H1 (cell line): ENCODE measurements at regions not wholly inside any gene's neighbourhood (a gene's known extent, or its start where the extent isn't known, plus 50 kb on each side); places are given as distances from the start of the nearest gene placed in this dataset.

Experiments
- CTCF ChIA-PET: fragments of 300-600 bp; sonication (Branson Sonifier 250); formaldehyde crosslinking; loops from one replicate; lab custom pipeline; 2021; ENCODE audit not compliant: partially characterized antibody; lab: Charles Lee
- POLR2A ChIA-PET: fragments of 300-600 bp; sonication (Branson Sonifier 250); formaldehyde crosslinking; loops from one replicate; lab custom pipeline; 2021; ENCODE audit warnings: inconsistent platforms; ENCODE audit not compliant: partially characterized antibody; lab: Charles Lee
- DNase-seq, 2 experiments: peaks; one replicate each; pipeline versions ENCODE4 v3.0.0 to v3.0.0-alpha.2; 2010 to 2022; ENCODE audit warnings: low spot score in 2 of 2, low read depth in 1 of 2, mixed read lengths in 1 of 2
- FAIRE-seq: peaks from 2 replicates; lab custom pipeline; 2011; peaks lifted over from hg19 to GRCh38; lab: Jason Lieb, UNC
- H2AFZ ChIP-seq: 2 replicates; pipeline ENCODE4 v1.8.1; 2012; ENCODE audit warnings: low read length, inconsistent platforms
- H2AK5ac ChIP-seq: 2 replicates; pipeline ENCODE4 v1.6.1; 2013; ENCODE audit warnings: low read depth, low read length
- H2BK120ac ChIP-seq: replicated peaks from 2 replicates; pipeline ENCODE3; 2013; ENCODE audit warnings: low read depth, low read length, inconsistent platforms
- H2BK12ac ChIP-seq: 2 replicates; pipeline ENCODE4 v1.6.1; 2013; ENCODE audit warnings: low read depth, low read length
- H2BK15ac ChIP-seq: 2 replicates; pipeline ENCODE4 v1.6.1; 2013; ENCODE audit warnings: low read length
- H2BK20ac ChIP-seq: 2 replicates; pipeline ENCODE4 v1.6.1; 2013; ENCODE audit warnings: low read length
- H2BK5ac ChIP-seq: 2 replicates; pipeline ENCODE4 v1.6.1; 2013; ENCODE audit warnings: low read depth, low read length
- H3K14ac ChIP-seq: 2 replicates; pipeline ENCODE4 v1.6.1; 2013; ENCODE audit warnings: inconsistent platforms; ENCODE audit not compliant: insufficient read length
- H3K18ac ChIP-seq: 2 replicates; pipeline ENCODE4 v1.6.1; 2013; ENCODE audit warnings: low read length; ENCODE audit errors: extremely low read depth
- H3K23ac ChIP-seq: 2 replicates; pipeline ENCODE4 v1.6.1; 2013; ENCODE audit warnings: inconsistent platforms; ENCODE audit not compliant: insufficient read length
- H3K23me2 ChIP-seq: 2 replicates; pipeline ENCODE4 v1.6.1; 2013; ENCODE audit warnings: low read depth, low read length
- H3K27ac ChIP-seq: 2 replicates; pipeline ENCODE4 v1.6.1; 2011; ENCODE audit warnings: low read depth, low read length, inconsistent platforms
- H3K27me3 ChIP-seq, 4 experiments: replicated peaks in 1 of 4; 1 replicate in 1 of 4; 2 replicates in 3 of 4; pipeline versions ENCODE4 v1.6.1 to v1.8.1; 2011 to 2013; ENCODE audit warnings: low read length in 3 of 4, mild to moderate bottlenecking in 3 of 4, inconsistent platforms in 2 of 4, mixed read lengths in 2 of 4, moderate library complexity in 1 of 4; ENCODE audit not compliant: control insufficient read depth in 3 of 4, insufficient read depth in 3 of 4; ENCODE audit errors: extremely low read depth in 1 of 4
- H3K36me3 ChIP-seq, 4 experiments: 2 replicates each; pipeline versions ENCODE4 v1.6.1 to v1.8.1; 2011 to 2013; ENCODE audit warnings: mild to moderate bottlenecking in 4 of 4, low read length in 3 of 4, moderate library complexity in 2 of 4, control low read depth in 1 of 4, inconsistent platforms in 1 of 4; ENCODE audit not compliant: insufficient read depth in 4 of 4, control insufficient read depth in 2 of 4
- H3K4ac ChIP-seq: replicated peaks from 2 replicates; pipeline ENCODE3; 2013; ENCODE audit warnings: low read length, low read depth, mixed read lengths, inconsistent platforms; ENCODE audit not compliant: insufficient read length
- H3K4me1 ChIP-seq, 4 experiments: replicated peaks in 1 of 4; 1 replicate in 1 of 4; 2 replicates in 3 of 4; pipeline versions ENCODE4 v1.6.1 to v1.8.1; 2011 to 2013; ENCODE audit warnings: low read length in 3 of 4, inconsistent platforms in 2 of 4, mixed read lengths in 1 of 4; ENCODE audit not compliant: insufficient read depth in 4 of 4, control insufficient read depth in 3 of 4
- H3K4me2 ChIP-seq, 2 experiments: 2 replicates each; pipeline versions ENCODE4 v1.6.1 to v1.8.1; 2011 to 2013; ENCODE audit warnings: low read depth in 2 of 2, low read length in 2 of 2, control low read depth in 1 of 2, inconsistent platforms in 1 of 2, mild to moderate bottlenecking in 1 of 2; ENCODE audit not compliant: insufficient read depth in 1 of 2
- H3K4me3 ChIP-seq, 4 experiments: fragments of 200-600, 300-600 bp in 1 of 4; sonication (generic), shearing (Covaris generic), sonication (Bioruptor Twin) in 1 of 4; 2 replicates each; pipeline versions ENCODE4 v1.5.1 to v1.8.1; 2011 to 2016; ENCODE audit warnings: low read length in 4 of 4, low read depth in 3 of 4, control low read depth in 2 of 4, inconsistent platforms in 2 of 4, mild to moderate bottlenecking in 2 of 4, mixed read lengths in 1 of 4, moderate library complexity in 1 of 4; ENCODE audit not compliant: insufficient read depth in 2 of 4; ENCODE audit errors: extremely low read depth in 1 of 4
- H3K56ac ChIP-seq: replicated peaks from 2 replicates; pipeline ENCODE3; 2013; ENCODE audit warnings: low read depth, mild to moderate bottlenecking, mixed read lengths, low read length, inconsistent platforms; ENCODE audit not compliant: insufficient read length
- H3K79me1 ChIP-seq: 2 replicates; pipeline ENCODE4 v1.6.1; 2013; ENCODE audit warnings: low read depth, low read length, control low read depth
- H3K79me2 ChIP-seq, 2 experiments: 2 replicates each; pipeline versions ENCODE4 v1.6.1 to v1.8.1; 2012 to 2013; ENCODE audit warnings: low read length in 2 of 2, mild to moderate bottlenecking in 2 of 2, inconsistent platforms in 1 of 2; ENCODE audit not compliant: insufficient read depth in 2 of 2, control insufficient read depth in 1 of 2
- H3K9ac ChIP-seq, 4 experiments: replicated peaks in 1 of 4; 1 replicate in 1 of 4; 2 replicates in 3 of 4; pipeline versions ENCODE4 v1.6.1 to v1.8.1; 2011 to 2013; ENCODE audit warnings: low read depth in 3 of 4, low read length in 3 of 4, control low read depth in 2 of 4, mild to moderate bottlenecking in 2 of 4, moderate library complexity in 2 of 4, inconsistent platforms in 1 of 4; ENCODE audit errors: extremely low read depth in 1 of 4
- H3K9me3 ChIP-seq, 2 experiments: 2 replicates each; pipeline versions ENCODE4 v1.6.1 to v1.8.1; 2012 to 2013; ENCODE audit warnings: mild to moderate bottlenecking in 2 of 2, moderate library complexity in 2 of 2, control low read depth in 1 of 2, inconsistent platforms in 1 of 2, low read depth in 1 of 2, low read length in 1 of 2, mixed read lengths in 1 of 2; ENCODE audit not compliant: insufficient read depth in 2 of 2
- H4K20me1 ChIP-seq, 2 experiments: replicated peaks in 1 of 2; 2 replicates each; pipeline versions ENCODE3 to v1.8.1; 2011 to 2013; ENCODE audit warnings: inconsistent platforms in 2 of 2, low read length in 2 of 2, mild to moderate bottlenecking in 1 of 2; ENCODE audit not compliant: insufficient read depth in 2 of 2, control insufficient read depth in 1 of 2
- H4K5ac ChIP-seq: 2 replicates; pipeline ENCODE4 v1.6.1; 2013; ENCODE audit warnings: low read length, low read depth, mixed read lengths, inconsistent platforms; ENCODE audit not compliant: insufficient read length
- H4K8ac ChIP-seq: 2 replicates; pipeline ENCODE4 v1.8.0; 2013; ENCODE audit warnings: mild to moderate bottlenecking, moderate library complexity, low read length, inconsistent platforms; ENCODE audit not compliant: insufficient read depth; ENCODE audit errors: extremely low read depth
- H4K91ac ChIP-seq: replicated peaks from 2 replicates; pipeline ENCODE3; 2013; ENCODE audit warnings: low read length, mixed read lengths, inconsistent platforms; ENCODE audit not compliant: insufficient read length
- ASH2L ChIP-seq: fragments of 200-600, 300-600 bp; sonication (generic); IDR thresholded peaks from one replicate; pipeline ENCODE4 v1.7.1; 2017; ENCODE audit warnings: low read length
- CEBPB ChIP-seq: IDR thresholded peaks from 2 replicates; pipeline ENCODE4 v1.6.1; 2012; ENCODE audit warnings: low read depth, low read length
- CTCF ChIP-seq, 3 experiments: IDR thresholded peaks; 1 replicate in 2 of 3; 2 replicates in 1 of 3; pipeline versions ENCODE4 v1.5.1 to v1.6.1; 2011; ENCODE audit warnings: low read length in 3 of 3, mild to moderate bottlenecking in 3 of 3, inconsistent platforms in 2 of 3, low read depth in 1 of 3, moderate library complexity in 1 of 3; ENCODE audit not compliant: insufficient read depth in 1 of 3; ENCODE audit errors: control extremely low read depth in 1 of 3
- EZH2 ChIP-seq: fragments of 200-600 bp; sonication (generic); IDR thresholded peaks from 2 replicates; pipeline ENCODE4 v1.7.1; 2012; ENCODE audit warnings: low read depth, mild to moderate bottlenecking, moderate library complexity, low read length, inconsistent platforms; ENCODE audit not compliant: severe bottlenecking
- POLR2A ChIP-seq, 2 experiments: IDR thresholded peaks; 1 replicate in 1 of 2; 2 replicates in 1 of 2; pipeline ENCODE4 v1.6.1; 2011; ENCODE audit warnings: low read depth in 2 of 2, low read length in 2 of 2, mild to moderate bottlenecking in 2 of 2; ENCODE audit errors: control extremely low read depth in 1 of 2
- POLR2AphosphoS5 ChIP-seq: IDR thresholded peaks from 2 replicates; pipeline ENCODE4 v1.6.1; 2011; ENCODE audit warnings: low read depth, low read length
- SIX5 ChIP-seq: IDR thresholded peaks from 2 replicates; pipeline ENCODE4 v1.6.1; 2011; ENCODE audit warnings: mild to moderate bottlenecking, low read depth, low read length
- TAF7 ChIP-seq: optimal IDR thresholded peaks from 2 replicates; pipeline ENCODE3; 2011; ENCODE audit warnings: low read depth, mild to moderate bottlenecking, inconsistent platforms, low read length, moderate library complexity, borderline replicate concordance
- TCF12 ChIP-seq: IDR thresholded peaks from 2 replicates; pipeline ENCODE4 v1.6.1; 2011; ENCODE audit warnings: low read depth, mild to moderate bottlenecking, low read length
- whole genome bisulfite sequencing, 2 experiments: shearing (Covaris generic) in 1 of 2; methylation state at CpG; one replicate each; pipeline versions ENCODE4 v1.1.6 to v1.1.7; 2013 to 2015; ENCODE audit warnings: low lambda C conversion rate in 2 of 2, mixed read lengths in 2 of 2, inconsistent platforms in 1 of 2, low coverage in 1 of 2, missing lambda C conversion rate in 1 of 2; ENCODE audit not compliant: insufficient replicate concordance in 2 of 2, insufficient coverage in 1 of 2, insufficient read length in 1 of 2; ENCODE audit errors: extremely low coverage in 1 of 2, missing lambda C conversion rate in 1 of 2; 5-methylcytosine and 5-hydroxymethylcytosine counted together

DNA sequence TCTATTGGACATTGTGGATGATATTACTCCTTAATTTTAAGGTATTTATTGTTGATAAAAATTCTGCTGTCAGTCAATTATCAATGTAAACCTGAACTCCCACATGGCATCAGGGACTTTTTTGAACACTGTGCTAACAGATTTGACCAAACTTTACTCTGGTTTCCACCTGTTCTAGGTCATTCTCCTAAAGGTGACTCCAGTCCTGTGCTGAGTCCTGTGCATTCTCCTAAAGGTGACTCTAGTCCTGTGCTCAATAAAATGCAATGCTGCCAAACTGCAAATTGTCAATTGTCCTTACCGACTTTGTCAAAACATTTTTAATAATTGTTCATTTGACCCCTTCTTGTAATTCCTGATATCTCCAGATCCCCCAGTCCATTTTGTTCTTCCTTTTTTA, 408.4 kb upstream of the EPHA7 start:
- Histone ChIP-seq H2BK120ac (no peak overlapping the region), H4K5ac (no peak overlapping the region), H2BK5ac (no peak overlapping the region), H3K56ac (no peak overlapping the region), H2BK15ac (no peak overlapping the region), H4K20me1 (no peaks in the 10 kb centered on the region), H3K14ac (no peak overlapping the region), H3K18ac (no peak overlapping the region), H3K27me3 (no peaks in the 10 kb centered on the region), H4K8ac (no peak overlapping the region), H2BK12ac (no peak overlapping the region), H2BK20ac (no peak overlapping the region), H3K9me3 (no peaks in the 10 kb centered on the region), H4K91ac (no peak overlapping the region), H3K4ac (no peak overlapping the region), H3K23me2 (no peaks in the 10 kb centered on the region), H3K9ac (no peak overlapping the region; a peak in 2 of 7 replicates), H3K79me1 (no peaks in the 10 kb centered on the region), H2AFZ (no peak overlapping the region), H3K23ac (no peak overlapping the region), H3K36me3 (peaks cover 0 to 47% (median 17%) of the 10 kb centered on the region in 4 experiments; a peak in 4 of 8 replicates), H3K4me3 (no peak overlapping the region), H3K4me1 (no peaks in the 10 kb centered on the region), H2AK5ac (no peak overlapping the region), H3K27ac (no peak overlapping the region), H3K79me2 (no peaks in the 10 kb centered on the region), H3K4me2 (no peak overlapping the region)
- no peak for DNase-seq
- CTCF ChIA-PET = interaction anchor here (1.2 kb wide), 1 partner anchor 159 kb away, joined by 3 read pairs; no protein-coding TSS in a partner anchor
- FAIRE-seq = no peak
- WGBS, 2 experiments = 91% methylated on average over 1 of the region's 1 CpG; no CpG with 5 or more reads in 1 of the 2 experiments
- TF ChIP-seq TCF12 = no peak
- TF ChIP-seq CEBPB = no peak
- no peak for TF ChIP-seq SIX5
- TF ChIP-seq ASH2L = no peak
- no peak for TF ChIP-seq CTCF (IDR thresholded peaks at IDR 0.05; ENCODE audit: control extremely low read depth in 1 of 3, insufficient read depth in 1 of 3, low read depth in 1 of 3, low read length in 3 of 3)
- TF ChIP-seq POLR2A (IDR thresholded peaks at IDR 0.05; ENCODE audit: control extremely low read depth in 1 of 2, low read depth in 2 of 2, low read length in 2 of 2) = peak; percentile 65 to 83
- no peak for TF ChIP-seq EZH2
- no peak for TF ChIP-seq TAF7
- TF ChIP-seq POLR2AphosphoS5 = peak; percentile 95
- POLR2A ChIA-PET = interaction anchor here (0.6 to 2.2 kb wide), 9 partner anchors 9 to 227 kb away, joined by 3 to 12 read pairs (median 4); no protein-coding TSS in a partner anchor
